GM19397 (cell line): ENCODE measurements at regions not wholly inside any gene's neighbourhood (a gene's known extent, or its start where the extent isn't known, plus 50 kb on each side); places are given as distances from the start of the nearest gene placed in this dataset.

Source experiments
- ATAC-seq: cut with Tn5 transposase; IDR thresholded peaks from one replicate; pipeline ENCODE4 v1.9.1; 2021; ENCODE audit warnings: mild to moderate bottlenecking, moderate library complexity; ENCODE audit not compliant: unreplicated experiment

GRCh38 chr1:93746021-93746812 lies 64.6 kb upstream of the BCAR3 start:
- no peak for ATAC-seq

GRCh38 chr1:93744299-93744988 lies 62.8 kb upstream of the BCAR3 start:
- ATAC-seq, result no peak

GRCh38 chr1:93743465-93743864 lies 61.8 kb upstream of the BCAR3 start:
- ATAC-seq, result no peak

GRCh38 chr1:93740601-93741031 lies 59.0 kb upstream of the BCAR3 start:
- ATAC-seq, result no peak

GRCh38 chr1:93740157-93740556 lies 58.5 kb upstream of the BCAR3 start:
- ATAC-seq, result no peak

- no peak for ATAC-seq
Measured at GRCh38 chr1:93739472-93739871, 57.8 kb upstream of the BCAR3 start.

- no peak for ATAC-seq
Measured at GRCh38 chr1:93738926-93739325, 57.3 kb upstream of the BCAR3 start.

GRCh38 chr1:93738075-93738622 lies 56.5 kb upstream of the BCAR3 start:
- ATAC-seq, result no peak

- ATAC-seq, result no peak
Measured at GRCh38 chr1:93735722-93736121, 54.1 kb upstream of the BCAR3 start.

GRCh38 chr1:93734999-93735398 lies 53.4 kb upstream of the BCAR3 start:
- ATAC-seq, result no peak

- ATAC-seq, result no peak
Measured at GRCh38 chr1:93733340-93733739, 51.7 kb upstream of the BCAR3 start.

- ATAC-seq, result no peak
Measured at GRCh38 chr1:93732514-93732913, 50.9 kb upstream of the BCAR3 start.
